ENCODE measurements at regions not wholly inside any gene's neighbourhood (a gene's known extent, or its start where the extent isn't known, plus 50 kb on each side); places are given as distances from the start of the nearest gene placed in this dataset.

- Histone ChIP-seq H3K27ac (replicated peaks) (no peak overlapping the region), H3K4me3 (replicated peaks; ENCODE audit: insufficient read depth, low read length) (no peak overlapping the region), H3K27me3 (ENCODE audit: insufficient read depth, poor library complexity, severe bottlenecking) (no peaks in the 10 kb centered on the region)
- DNase-seq (ENCODE audit: low read depth in 1 of 2, low spot score in 1 of 2), result no peak
- no peak for TF ChIP-seq REST (IDR thresholded peaks at IDR 0.05; ENCODE audit: insufficient replicate concordance, low read depth)
- no peak for TF ChIP-seq GABPA (IDR thresholded peaks at IDR 0.05; ENCODE audit: low read depth)
- no peak for TF ChIP-seq CTCF (IDR thresholded peaks at IDR 0.05; ENCODE audit: insufficient read depth, low read length)
- no peak for TF ChIP-seq SPI1 (IDR thresholded peaks at IDR 0.05; ENCODE audit: borderline replicate concordance, low read depth)
- no peak for TF ChIP-seq POLR2AphosphoS5 (IDR thresholded peaks at IDR 0.05; ENCODE audit: low read depth)
These were observed 127.1 kb upstream of the VIPR2 start for GRCh38 chr7:159271781-159272180.

DNA sequence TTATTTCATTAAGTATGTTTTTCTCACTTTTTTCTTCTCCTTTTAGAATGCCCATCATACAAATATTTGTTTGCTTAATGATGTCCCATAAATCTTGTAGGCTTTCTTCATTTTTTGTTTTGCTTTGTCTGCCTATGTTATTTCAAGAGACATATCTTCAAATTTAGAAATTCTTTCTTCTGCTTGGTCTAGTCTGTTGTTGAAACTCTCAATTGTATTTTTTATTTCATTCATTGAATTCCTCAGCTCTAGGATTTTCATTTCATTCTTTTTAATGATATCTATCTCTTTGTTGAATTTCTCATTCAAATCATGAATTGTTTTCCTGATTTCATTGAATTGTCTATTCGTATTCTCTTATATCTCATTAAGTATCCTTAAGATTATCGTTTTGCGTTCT lies 125.1 kb upstream of the VIPR2 start:
- TF ChIP-seq POLR2AphosphoS5 (IDR thresholded peaks at IDR 0.05; ENCODE audit: low read depth), result no peak
- no peak for TF ChIP-seq GABPA (IDR thresholded peaks at IDR 0.05; ENCODE audit: low read depth)
- TF ChIP-seq REST (IDR thresholded peaks at IDR 0.05; ENCODE audit: insufficient replicate concordance, low read depth), result no peak
- TF ChIP-seq SPI1 (IDR thresholded peaks at IDR 0.05; ENCODE audit: borderline replicate concordance, low read depth), result no peak
- no peak for TF ChIP-seq CTCF (IDR thresholded peaks at IDR 0.05; ENCODE audit: insufficient read depth, low read length)

DNA sequence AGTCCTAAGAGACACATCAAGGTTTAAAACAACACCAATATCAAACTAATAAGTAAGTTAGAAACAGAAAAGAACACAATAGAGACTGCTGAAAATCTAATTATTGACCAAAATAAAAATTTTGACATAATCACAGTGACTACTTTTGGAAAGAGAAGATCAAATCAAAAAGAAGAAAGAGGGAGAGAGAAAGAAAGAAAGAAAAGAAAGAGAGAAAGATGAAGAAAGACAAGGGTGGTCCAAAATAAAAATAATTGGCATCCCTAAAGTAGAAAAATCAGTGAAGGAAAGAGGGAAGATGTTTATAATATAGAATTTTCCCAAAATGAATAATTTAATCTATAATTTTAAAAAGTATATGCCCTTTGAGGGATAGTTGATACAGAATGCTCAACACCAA lies 118.8 kb upstream of the VIPR2 start:
- no peak overlapping the region for H3K27ac ChIP-seq (replicated peaks)
- DNase-seq (ENCODE audit: low read depth in 1 of 2, low spot score in 1 of 2), result no peak
- TF ChIP-seq REST (IDR thresholded peaks at IDR 0.05; ENCODE audit: insufficient replicate concordance, low read depth) (no peak), POLR2AphosphoS5 (IDR thresholded peaks at IDR 0.05; ENCODE audit: low read depth) (no peak), GABPA (IDR thresholded peaks at IDR 0.05; ENCODE audit: low read depth) (no peak), CTCF (IDR thresholded peaks at IDR 0.05; ENCODE audit: insufficient read depth, low read length) (no peak), SPI1 (IDR thresholded peaks at IDR 0.05; ENCODE audit: borderline replicate concordance, low read depth) (no peak)
- no peak overlapping the region for H3K4me3 ChIP-seq (replicated peaks; ENCODE audit: insufficient read depth, low read length)
- no peaks in the 10 kb centered on the region for H3K27me3 ChIP-seq (ENCODE audit: insufficient read depth, poor library complexity, severe bottlenecking)

More for the DNA sequence above, 125.1 kb upstream of the VIPR2 start:
- Histone ChIP-seq H3K27me3 (ENCODE audit: insufficient read depth, poor library complexity, severe bottlenecking) (no peaks in the 10 kb centered on the region), H3K27ac (replicated peaks) (no peak overlapping the region), H3K4me3 (replicated peaks; ENCODE audit: insufficient read depth, low read length) (no peak overlapping the region)
- DNase-seq (ENCODE audit: low read depth in 1 of 2, low spot score in 1 of 2), result no peak

Data from HL-60 (cell line).